IPS DF 6.9 (cell line): ENCODE measurements at regions not wholly inside any gene's neighbourhood (a gene's known extent, or its start where the extent isn't known, plus 50 kb on each side); places are given as distances from the start of the nearest gene placed in this dataset.

ENCODE experiments used
- DNase-seq: peaks from one replicate; pipeline ENCODE4 v3.0.0-alpha.2; 2013; ENCODE audit warnings: low read depth, low spot score
- H3K27ac ChIP-seq: one replicate; pipeline ENCODE4 v1.5.1; 2013; ENCODE audit warnings: low read length, control low read depth
- H3K27me3 ChIP-seq: 2 replicates; pipeline ENCODE4 v1.6.1; 2013; ENCODE audit warnings: mild to moderate bottlenecking, low read length; ENCODE audit not compliant: control insufficient read depth, insufficient read depth
- H3K36me3 ChIP-seq: 2 replicates; pipeline ENCODE4 v1.6.1; 2013; ENCODE audit warnings: low read length; ENCODE audit not compliant: control insufficient read depth, insufficient read depth
- H3K4me1 ChIP-seq: 2 replicates; pipeline ENCODE4 v1.6.1; 2013; ENCODE audit warnings: low read length; ENCODE audit not compliant: control insufficient read depth, insufficient read depth
- H3K4me3 ChIP-seq: 2 replicates; pipeline ENCODE4 v1.5.1; 2013; ENCODE audit warnings: mild to moderate bottlenecking, low read length
- H3K9me3 ChIP-seq: 2 replicates; pipeline ENCODE4 v1.6.1; 2013; ENCODE audit warnings: low read length, inconsistent platforms; ENCODE audit not compliant: control insufficient read depth, insufficient read depth
- whole genome bisulfite sequencing: extraction: QIAGEN DNeasy Blood & Tissue Kit; methylation state at CpG from one replicate; pipeline ENCODE4 v1.1.7; 2013; ENCODE audit warnings: mixed read lengths, missing lambda C conversion rate; ENCODE audit not compliant: insufficient read length, insufficient coverage; 5-methylcytosine and 5-hydroxymethylcytosine counted together

DNA sequence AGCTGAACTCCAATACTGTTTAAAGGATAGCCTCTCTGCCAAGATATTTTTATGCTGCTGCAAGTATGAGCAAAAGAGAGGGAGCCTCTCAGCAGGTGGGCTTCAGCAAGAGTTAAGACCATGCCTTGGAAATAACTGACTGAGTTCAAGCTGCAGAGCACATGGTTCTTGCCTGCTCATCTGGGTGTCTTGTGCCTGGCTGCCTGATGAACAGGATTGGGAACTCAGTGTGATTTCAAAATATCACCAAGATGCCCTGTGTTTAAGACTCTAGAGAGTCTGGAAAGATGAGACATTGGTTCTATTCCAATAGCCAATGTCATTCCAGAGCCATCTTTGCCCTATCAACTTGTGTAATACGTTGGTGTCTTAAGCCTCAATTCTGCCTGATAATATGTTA is 147.5 kb upstream of the VEPH1 start:
- Histone ChIP-seq H3K27ac (no peak overlapping the region), H3K9me3 (no peaks in the 10 kb centered on the region), H3K36me3 (no peaks in the 10 kb centered on the region), H3K27me3 (no peaks in the 10 kb centered on the region), H3K4me3 (no peak overlapping the region), H3K4me1 (no peaks in the 10 kb centered on the region)
- DNase-seq, result no peak
- WGBS, result no CpG with 5 or more reads among the region's 1 CpG

DNA sequence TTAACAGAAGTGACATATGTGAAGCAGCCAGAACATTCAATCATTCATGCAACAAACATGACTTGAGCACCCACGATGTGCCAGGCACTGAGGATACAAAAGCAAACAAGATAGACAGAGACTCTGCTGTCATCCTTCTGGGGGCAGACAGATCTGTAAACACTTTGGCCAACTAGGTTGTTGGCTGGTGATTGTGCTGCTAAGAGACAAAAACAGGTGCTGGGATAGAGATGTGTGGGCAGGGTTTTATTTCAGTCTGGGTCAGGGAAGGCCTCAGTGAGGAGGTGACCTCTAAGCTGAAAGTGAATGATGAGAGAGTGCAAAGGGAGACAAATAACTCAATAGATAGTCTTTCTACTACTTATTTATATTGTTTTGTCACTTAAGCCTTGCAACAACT is 147.0 kb upstream of the VEPH1 start:
- Histone ChIP-seq H3K4me1 (no peaks in the 10 kb centered on the region), H3K27ac (no peak overlapping the region), H3K9me3 (no peaks in the 10 kb centered on the region), H3K36me3 (no peaks in the 10 kb centered on the region), H3K27me3 (no peaks in the 10 kb centered on the region), H3K4me3 (no peak overlapping the region)
- DNase-seq, result no peak
- WGBS, result no CpG with 5 or more reads among the region's 1 CpG

DNA sequence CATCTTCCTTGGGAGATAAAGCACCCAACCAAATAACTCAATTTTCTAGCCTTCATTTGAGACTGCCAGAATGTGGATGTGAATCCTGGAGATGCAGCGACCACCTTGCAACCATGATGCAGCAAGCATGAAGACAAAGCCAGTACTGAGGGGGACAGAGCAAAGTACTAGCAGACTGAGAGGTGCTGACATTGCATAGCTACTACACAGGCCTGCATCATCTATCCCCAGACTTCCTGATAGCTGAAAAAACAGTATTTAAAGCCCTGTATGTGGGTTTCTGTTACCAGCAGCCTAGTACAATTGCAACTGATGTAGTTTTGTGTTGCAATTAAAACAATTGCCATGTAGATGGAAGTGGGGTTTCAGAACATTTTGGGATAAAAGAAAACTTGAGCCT is 146.3 kb upstream of the VEPH1 start:
- Histone ChIP-seq H3K4me1 (no peaks in the 10 kb centered on the region), H3K9me3 (no peaks in the 10 kb centered on the region), H3K27me3 (no peaks in the 10 kb centered on the region), H3K36me3 (no peaks in the 10 kb centered on the region), H3K27ac (no peak overlapping the region), H3K4me3 (no peak overlapping the region)
- no peak for DNase-seq
- WGBS, result no CpG with 5 or more reads among the region's 1 CpG

DNA sequence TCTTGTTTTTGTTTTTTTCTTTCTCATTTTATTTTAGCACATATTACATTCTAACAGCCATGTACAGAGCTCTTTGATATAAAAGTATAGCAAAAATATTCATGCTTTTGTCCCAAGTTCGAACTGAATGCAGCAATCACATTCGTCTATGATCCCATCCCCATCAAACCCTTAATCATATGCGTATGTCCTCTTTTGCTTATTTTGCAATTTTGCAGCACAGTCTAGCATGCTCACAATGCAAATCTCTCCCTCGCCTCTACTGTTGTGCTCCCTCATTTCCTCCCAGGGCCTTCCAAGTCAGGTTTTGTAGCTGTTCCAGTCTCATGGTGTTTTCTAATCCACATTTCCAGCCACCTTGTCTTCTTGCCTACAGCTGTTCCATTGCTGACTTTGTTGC is 144.6 kb upstream of the VEPH1 start:
- no peaks in the 10 kb centered on the region for H3K36me3 ChIP-seq
- H3K27ac ChIP-seq, result no peak overlapping the region
- WGBS, result no CpG with 5 or more reads among the region's 4 CpGs
- no peak overlapping the region for H3K4me3 ChIP-seq
- no peaks in the 10 kb centered on the region for H3K9me3 ChIP-seq
- no peak for DNase-seq
- no peaks in the 10 kb centered on the region for H3K4me1 ChIP-seq
- H3K27me3 ChIP-seq, result no peaks in the 10 kb centered on the region

DNA sequence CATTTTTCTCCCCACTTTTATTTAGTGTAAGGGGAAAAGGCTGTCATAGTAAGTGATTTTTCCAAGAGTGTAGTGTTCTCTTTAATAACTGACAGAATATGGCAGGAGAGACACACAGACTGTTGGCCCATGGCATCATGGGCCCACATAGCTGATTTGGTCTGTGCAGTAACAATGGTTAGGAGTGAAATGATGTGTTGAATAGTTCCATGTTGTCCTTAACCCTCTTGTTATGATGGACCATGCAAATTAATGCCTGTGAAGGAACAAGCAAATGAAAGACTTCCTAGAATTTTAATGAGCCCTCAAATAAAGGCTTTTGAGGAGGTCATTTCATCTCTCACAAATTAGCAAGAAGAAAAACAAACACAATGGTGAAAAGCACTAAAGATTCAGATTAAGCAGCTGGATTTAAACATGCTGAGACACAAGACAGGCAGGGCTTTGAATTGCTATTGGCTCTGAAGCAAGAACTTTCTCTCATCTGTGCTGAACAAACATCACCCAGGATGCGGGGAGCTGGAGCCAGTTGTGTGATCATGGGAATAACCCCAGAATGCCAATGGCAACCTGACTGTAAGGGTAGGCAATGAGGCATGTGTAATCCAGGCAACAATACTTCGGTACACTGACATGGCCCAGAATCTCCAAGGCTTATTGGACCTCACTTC is 136.7 kb upstream of the VEPH1 start:
- no peaks in the 10 kb centered on the region for H3K27me3 ChIP-seq
- H3K4me1 ChIP-seq, result no peaks in the 10 kb centered on the region

DNA sequence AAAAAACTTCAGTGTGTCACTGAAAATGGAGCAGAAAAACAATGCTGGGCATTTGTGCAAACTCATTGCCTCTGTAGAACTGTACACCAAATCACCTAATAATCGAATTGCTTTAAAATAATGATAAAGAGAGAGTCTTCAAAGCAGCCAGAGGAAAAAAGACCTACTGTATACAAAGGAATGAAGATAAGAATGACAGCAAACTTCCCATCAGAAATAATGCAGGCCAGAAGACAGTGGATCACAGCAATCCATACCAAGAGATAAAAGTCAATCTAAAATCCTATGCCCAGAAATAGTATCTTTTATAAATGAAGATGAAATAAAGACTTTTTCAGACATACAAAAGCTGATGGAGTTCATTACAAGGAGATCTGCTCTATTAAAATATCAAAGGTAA is 134.7 kb upstream of the VEPH1 start:
- Histone ChIP-seq H3K4me1 (no peaks in the 10 kb centered on the region), H3K4me3 (no peak overlapping the region), H3K9me3 (no peaks in the 10 kb centered on the region), H3K36me3 (no peaks in the 10 kb centered on the region), H3K27me3 (no peaks in the 10 kb centered on the region), H3K27ac (no peak overlapping the region)
- no peak for DNase-seq
- no CpG with 5 or more reads among the region's 1 CpG for WGBS

More for the DNA sequence above, 136.7 kb upstream of the VEPH1 start:
- Histone ChIP-seq H3K36me3 (no peaks in the 10 kb centered on the region), H3K4me3 (no peak overlapping the region), H3K27ac (no peak overlapping the region), H3K9me3 (no peaks in the 10 kb centered on the region)
- WGBS, result no CpG with 5 or more reads among the region's 2 CpGs
- no peak for DNase-seq

DNA sequence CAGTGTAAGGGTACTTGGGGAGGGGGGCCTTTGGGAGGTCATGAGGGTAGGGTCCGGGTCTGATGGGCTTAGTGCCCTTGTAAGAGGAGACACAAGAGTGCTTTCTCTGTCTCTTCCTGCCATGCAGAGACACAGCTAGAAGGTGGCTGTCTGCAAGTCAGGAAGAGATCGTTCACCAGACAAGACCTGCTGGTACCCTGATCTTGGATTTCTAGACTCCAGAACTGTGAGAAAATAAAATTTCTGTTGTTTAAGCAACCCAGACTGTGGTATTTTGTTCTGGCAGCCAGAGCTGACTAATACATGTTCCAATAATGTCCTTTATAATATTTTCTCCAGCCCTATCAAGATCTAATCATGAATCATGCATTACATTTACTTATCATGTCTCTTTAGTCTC is 130.0 kb upstream of the VEPH1 start:
- H3K4me3 ChIP-seq, result no peak overlapping the region
- no CpG with 5 or more reads among the region's 2 CpGs for WGBS
- no peaks in the 10 kb centered on the region for H3K9me3 ChIP-seq

DNA sequence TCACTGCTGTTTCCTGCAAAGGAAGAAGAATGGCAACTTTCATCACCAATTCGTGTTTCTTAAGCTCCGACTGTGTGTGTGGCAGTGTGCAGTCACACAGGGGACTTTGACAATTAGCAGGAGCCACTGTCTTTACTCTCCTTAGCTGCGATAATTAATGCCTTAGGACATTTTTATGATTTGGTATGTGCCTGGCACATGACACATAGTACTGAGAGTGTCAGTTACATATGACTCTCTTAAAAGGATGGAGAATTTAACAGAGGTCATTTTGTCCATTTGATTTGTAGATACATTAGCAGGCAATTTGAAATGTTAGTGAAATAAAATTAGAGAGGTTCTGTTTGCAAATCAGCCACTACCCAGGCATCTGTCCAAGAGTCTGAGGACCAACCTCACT is 128.9 kb upstream of the VEPH1 start:
- WGBS, result no CpG with 5 or more reads among the region's 3 CpGs
- DNase-seq, result no peak

More for the DNA sequence above, 130.0 kb upstream of the VEPH1 start:
- DNase-seq, result no peak
- Histone ChIP-seq H3K4me1 (no peaks in the 10 kb centered on the region), H3K27me3 (no peaks in the 10 kb centered on the region), H3K27ac (no peak overlapping the region), H3K36me3 (no peaks in the 10 kb centered on the region)

DNA sequence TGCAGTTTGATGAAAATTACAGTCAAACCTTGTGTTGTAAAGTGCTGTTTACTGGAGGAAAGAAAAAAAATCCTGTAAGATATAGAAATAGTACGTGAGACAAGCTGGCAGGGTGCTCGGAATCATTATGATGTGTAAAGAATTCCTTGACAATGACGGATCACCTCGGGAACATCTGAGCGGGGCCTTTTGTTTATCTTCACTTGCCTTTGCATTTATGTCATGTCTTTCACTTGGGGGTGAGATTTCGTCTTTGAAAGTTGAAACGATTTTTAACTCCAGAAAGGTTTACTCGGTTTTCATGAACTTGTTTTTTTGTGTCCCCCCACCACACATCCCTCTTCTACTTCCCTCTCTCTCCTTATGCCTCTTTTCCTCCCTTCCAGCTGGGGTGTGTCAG is 128.3 kb upstream of the VEPH1 start:
- no peak for DNase-seq
- Histone ChIP-seq H3K27me3 (no peaks in the 10 kb centered on the region), H3K4me1 (no peaks in the 10 kb centered on the region), H3K36me3 (no peaks in the 10 kb centered on the region), H3K9me3 (no peaks in the 10 kb centered on the region), H3K27ac (no peak overlapping the region), H3K4me3 (no peak overlapping the region)
- WGBS, result no CpG with 5 or more reads among the region's 8 CpGs

More for the DNA sequence above, 128.9 kb upstream of the VEPH1 start:
- Histone ChIP-seq H3K4me3 (no peak overlapping the region), H3K27ac (no peak overlapping the region), H3K27me3 (no peaks in the 10 kb centered on the region), H3K4me1 (no peaks in the 10 kb centered on the region), H3K9me3 (no peaks in the 10 kb centered on the region), H3K36me3 (no peaks in the 10 kb centered on the region)

DNA sequence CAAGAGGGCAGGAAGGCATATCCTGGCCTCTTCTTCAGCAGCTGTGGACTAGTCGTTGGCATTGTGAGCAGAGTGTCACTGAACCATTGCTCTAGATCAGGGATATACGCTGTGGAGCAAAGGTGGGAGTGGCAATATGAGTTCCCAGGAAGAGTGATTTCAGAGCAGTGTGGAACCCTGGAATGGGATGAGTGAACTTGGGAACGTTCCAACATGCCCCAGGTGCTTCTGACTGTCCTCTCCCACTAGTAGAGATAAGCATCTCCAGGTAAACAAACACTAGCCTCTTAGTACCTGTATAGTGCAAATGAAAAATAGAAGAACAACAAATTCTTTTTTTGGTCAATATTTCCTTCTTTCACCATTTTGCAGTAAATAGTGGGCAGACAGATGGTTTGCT is 123.6 kb upstream of the VEPH1 start:
- Histone ChIP-seq H3K9me3 (no peaks in the 10 kb centered on the region), H3K27me3 (no peaks in the 10 kb centered on the region), H3K36me3 (no peaks in the 10 kb centered on the region), H3K4me3 (no peak overlapping the region), H3K4me1 (no peaks in the 10 kb centered on the region), H3K27ac (no peak overlapping the region)
- WGBS, result no CpG with 5 or more reads among the region's 3 CpGs
- DNase-seq, result no peak

DNA sequence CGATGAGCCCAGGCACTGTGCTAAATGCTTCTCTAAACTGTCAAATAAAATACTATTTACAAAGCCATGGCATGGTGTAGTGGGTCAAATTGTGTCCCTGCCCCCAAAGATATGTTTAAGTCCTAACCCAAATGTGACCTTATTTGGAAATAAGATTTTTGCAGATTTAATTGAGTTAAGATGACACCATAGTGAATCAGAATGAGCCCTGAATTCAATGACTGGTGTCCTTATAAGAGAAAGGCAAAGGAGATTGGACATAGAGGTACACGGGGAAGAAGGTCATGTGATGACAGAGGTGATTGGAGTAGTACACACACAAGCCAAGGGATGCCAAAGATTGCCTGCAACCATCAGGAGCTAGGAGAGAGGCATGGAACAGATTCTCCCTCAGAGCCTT is 121.6 kb upstream of the VEPH1 start:
- Histone ChIP-seq H3K27me3 (no peaks in the 10 kb centered on the region), H3K36me3 (no peaks in the 10 kb centered on the region), H3K27ac (no peak overlapping the region), H3K9me3 (no peaks in the 10 kb centered on the region), H3K4me1 (no peaks in the 10 kb centered on the region), H3K4me3 (no peak overlapping the region)
- WGBS, result no CpG with 5 or more reads among the region's 2 CpGs
- no peak for DNase-seq
